DND-41 (cell line): ENCODE measurements at regions not wholly inside any gene's neighbourhood (a gene's known extent, or its start where the extent isn't known, plus 50 kb on each side); places are given as distances from the start of the nearest gene placed in this dataset.

Source experiments
- ATAC-seq: fragments of 200-7000 bp; cut with Tn5 transposase; 3 replicates; pipeline ENCODE4 v1.9.1; 2021; ENCODE audit warnings: low read depth; ENCODE audit not compliant: insufficient read depth
- DNase-seq: peaks from one replicate; pipeline ENCODE4 v3.0.0-alpha.2; 2020
- H2AFZ ChIP-seq: 2 replicates; pipeline ENCODE4 v1.6.0; 2012; ENCODE audit warnings: low read depth, low read length
- H3K27ac ChIP-seq: 2 replicates; pipeline ENCODE4 v1.5.1; 2012; ENCODE audit warnings: low read length, inconsistent platforms
- H3K27me3 ChIP-seq: fragments of 200-600 bp; sonication (generic); 2 replicates; pipeline ENCODE4 v1.6.0; 2012; ENCODE audit warnings: low read length, mild to moderate bottlenecking, inconsistent platforms; ENCODE audit not compliant: insufficient read depth, poor library complexity
- H3K36me3 ChIP-seq: 2 replicates; pipeline ENCODE4 v1.5.1; 2012; ENCODE audit warnings: low read length, inconsistent platforms; ENCODE audit not compliant: insufficient read depth
- H3K4me1 ChIP-seq: 2 replicates; pipeline ENCODE4 v1.5.1; 2012; ENCODE audit warnings: mild to moderate bottlenecking, low read length; ENCODE audit not compliant: insufficient read depth
- H3K4me2 ChIP-seq: 2 replicates; pipeline ENCODE4 v1.6.0; 2012; ENCODE audit warnings: mild to moderate bottlenecking, moderate library complexity, low read length, inconsistent platforms; ENCODE audit not compliant: insufficient read depth
- H3K4me3 ChIP-seq, 2 experiments: fragments of 200-600 bp in 1 of 2; shearing (Covaris generic) in 1 of 2; 2 replicates each; pipeline ENCODE4 v1.5.1; 2012 to 2016; ENCODE audit warnings: inconsistent platforms in 2 of 2, low read length in 2 of 2, mild to moderate bottlenecking in 2 of 2, low read depth in 1 of 2, moderate library complexity in 1 of 2
- H3K79me2 ChIP-seq: 2 replicates; pipeline ENCODE4 v1.6.0; 2012; ENCODE audit warnings: low read length, inconsistent platforms; ENCODE audit not compliant: insufficient read depth
- H3K9ac ChIP-seq: 2 replicates; pipeline ENCODE4 v1.6.0; 2012; ENCODE audit warnings: low read depth, mild to moderate bottlenecking, inconsistent platforms, low read length, moderate library complexity
- H3K9me3 ChIP-seq: 2 replicates; pipeline ENCODE4 v1.5.1; 2012; ENCODE audit warnings: low read length, moderate library complexity, mild to moderate bottlenecking, inconsistent platforms; ENCODE audit not compliant: insufficient read depth, severe bottlenecking
- H4K20me1 ChIP-seq: 2 replicates; pipeline ENCODE4 v1.6.0; 2012; ENCODE audit warnings: low read length; ENCODE audit not compliant: insufficient read depth
- CTCF ChIP-seq: IDR thresholded peaks from 2 replicates; pipeline ENCODE4 v1.5.1; 2012; ENCODE audit warnings: borderline replicate concordance, low read length, moderate library complexity, mild to moderate bottlenecking; ENCODE audit not compliant: poor library complexity, severe bottlenecking; ENCODE audit errors: extremely low read depth
- EZH2 ChIP-seq: IDR thresholded peaks from 3 replicates; pipeline ENCODE4 v1.6.1; 2012; ENCODE audit warnings: borderline replicate concordance, low read depth, mild to moderate bottlenecking, moderate library complexity, low read length, inconsistent platforms; ENCODE audit not compliant: severe bottlenecking

- H3K9ac ChIP-seq: no peak overlapping the region
- no peaks in the 10 kb centered on the region for H3K27me3 ChIP-seq
- H3K27ac ChIP-seq: no peak overlapping the region
- H2AFZ ChIP-seq: no peak overlapping the region
- no peaks in the 10 kb centered on the region for H3K36me3 ChIP-seq
- no peaks in the 10 kb centered on the region for H3K4me1 ChIP-seq
- H3K79me2 ChIP-seq: no peaks in the 10 kb centered on the region
- ATAC-seq (no peak), DNase-seq (no peak)
- no peaks in the 10 kb centered on the region for H3K9me3 ChIP-seq
- H4K20me1 ChIP-seq: no peaks in the 10 kb centered on the region
- H3K4me3 ChIP-seq: no peak overlapping the region
- no peak for TF ChIP-seq EZH2
- no peak overlapping the region for H3K4me2 ChIP-seq
Measured at GRCh38 chr13:81492449-81492848, 1151.5 kb upstream of the SPRY2 start.

GRCh38 chr13:81488021-81488420 is 1147.1 kb upstream of the SPRY2 start:
- no peaks in the 10 kb centered on the region for H3K27me3 ChIP-seq
- H3K36me3 ChIP-seq: no peaks in the 10 kb centered on the region
- TF ChIP-seq EZH2 (no peak), CTCF (no peak)
- no peak overlapping the region for H3K27ac ChIP-seq
- H3K9ac ChIP-seq: no peak overlapping the region
- no peak overlapping the region for H3K4me2 ChIP-seq
- H2AFZ ChIP-seq: no peak overlapping the region
- ATAC-seq (no peak), DNase-seq (no peak)
- H3K79me2 ChIP-seq: no peaks in the 10 kb centered on the region
- H4K20me1 ChIP-seq: no peaks in the 10 kb centered on the region
- no peak overlapping the region for H3K4me3 ChIP-seq
- no peaks in the 10 kb centered on the region for H3K9me3 ChIP-seq
- H3K4me1 ChIP-seq: no peaks in the 10 kb centered on the region

GRCh38 chr13:81487151-81487550 is 1146.2 kb upstream of the SPRY2 start:
- no peak overlapping the region for H2AFZ ChIP-seq

GRCh38 chr13:81480634-81481033 is 1139.7 kb upstream of the SPRY2 start:
- Histone ChIP-seq H2AFZ (no peak overlapping the region), H3K79me2 (no peaks in the 10 kb centered on the region), H4K20me1 (no peaks in the 10 kb centered on the region), H3K9ac (no peak overlapping the region), H3K27me3 (no peaks in the 10 kb centered on the region), H3K4me2 (no peak overlapping the region), H3K36me3 (no peaks in the 10 kb centered on the region), H3K4me3 (no peak overlapping the region), H3K27ac (no peak overlapping the region), H3K4me1 (no peaks in the 10 kb centered on the region), H3K9me3 (no peaks in the 10 kb centered on the region)
- ATAC-seq: no peak
- no peak for DNase-seq
- TF ChIP-seq EZH2: no peak
- TF ChIP-seq CTCF: no peak

More at GRCh38 chr13:81487151-81487550, 1146.2 kb upstream of the SPRY2 start:
- no peak overlapping the region for H3K4me3 ChIP-seq
- DNase-seq (no peak), ATAC-seq (no peak)
- H3K9me3 ChIP-seq: no peaks in the 10 kb centered on the region
- H3K79me2 ChIP-seq: no peaks in the 10 kb centered on the region
- H3K9ac ChIP-seq: no peak overlapping the region
- no peaks in the 10 kb centered on the region for H3K4me1 ChIP-seq
- no peaks in the 10 kb centered on the region for H3K27me3 ChIP-seq
- H3K36me3 ChIP-seq: no peaks in the 10 kb centered on the region
- no peaks in the 10 kb centered on the region for H4K20me1 ChIP-seq
- no peak overlapping the region for H3K4me2 ChIP-seq
- peak; percentile 43 for TF ChIP-seq CTCF
- no peak for TF ChIP-seq EZH2
- H3K27ac ChIP-seq: no peak overlapping the region
